ENCODE measurements at regions not wholly inside any gene's neighbourhood (a gene's known extent, or its start where the extent isn't known, plus 50 kb on each side); places are given as distances from the start of the nearest gene placed in this dataset.
"Not testable (repeated sequence)": the region's sequence is repeated elsewhere in the genome, so short reads cannot be mapped to it uniquely, and the experiment has no call there.

GRCh38 chr13:64540976-64541375, 2689.2 kb downstream of the PCDH9 start:
- DNase-seq (ENCODE audit: low read depth in 2 of 2) = no peak

DNA sequence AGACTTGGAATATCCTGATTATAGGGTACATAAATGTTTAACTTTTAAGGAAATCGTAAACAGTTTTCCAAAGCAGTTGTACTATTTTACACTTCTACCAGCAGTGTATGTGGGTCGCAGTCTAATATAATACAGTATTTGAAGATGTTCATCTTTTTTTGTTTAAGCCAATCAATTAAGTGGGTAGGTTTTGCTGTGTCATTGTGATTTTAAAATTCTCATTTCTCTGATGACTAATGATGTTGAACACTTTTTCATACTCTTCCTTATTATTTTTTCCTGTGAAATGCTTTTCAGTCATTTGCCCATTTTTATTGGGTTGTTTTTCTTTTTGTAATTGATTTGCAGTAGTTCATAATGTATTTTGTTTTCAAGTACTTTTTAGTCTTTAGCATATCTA, 2689.7 kb downstream of the PCDH9 start:
- DNase-seq (ENCODE audit: low read depth in 2 of 2) = no peak

DNA sequence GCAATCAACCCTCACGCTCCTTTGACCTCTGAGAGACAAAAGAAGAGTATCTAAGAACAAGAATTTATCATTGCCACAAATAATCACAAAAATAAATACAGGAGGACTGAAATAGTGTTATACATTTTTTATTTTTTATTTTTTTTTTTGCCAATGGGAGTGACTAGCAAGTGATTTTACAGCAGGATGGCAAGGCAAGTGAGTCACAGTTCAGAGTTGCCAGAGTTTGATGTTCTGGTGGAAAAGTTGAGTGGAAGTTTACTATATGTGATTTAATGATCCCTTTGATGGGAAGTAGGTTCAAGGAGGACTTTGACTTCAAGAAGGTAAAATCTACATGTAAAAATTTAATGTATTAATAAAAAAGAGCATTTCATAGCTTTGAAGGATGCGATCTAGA, 2691.4 kb downstream of the PCDH9 start:
- no peak for DNase-seq (ENCODE audit: low read depth in 2 of 2)

DNA sequence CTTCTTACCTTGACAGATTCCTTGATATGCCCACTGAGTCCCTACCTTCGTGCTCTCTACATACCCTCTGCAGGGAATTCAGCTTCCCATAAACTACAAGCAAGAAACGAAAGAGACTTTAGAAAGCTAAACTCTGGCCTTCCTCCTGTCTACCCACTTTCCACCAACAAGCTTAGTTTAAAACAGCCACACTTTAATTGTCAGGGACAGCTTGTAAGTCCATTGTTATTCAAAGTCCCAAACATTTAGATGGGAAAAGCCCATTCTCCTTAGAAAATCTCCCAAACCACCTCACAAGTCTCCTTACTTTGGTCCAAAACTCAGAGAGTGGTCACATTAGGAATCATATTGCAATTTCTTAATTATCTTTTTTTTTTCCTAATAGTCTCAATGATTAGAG, 2695.8 kb downstream of the PCDH9 start:
- no peak for DNase-seq (ENCODE audit: low read depth in 2 of 2)

- no peak for DNase-seq (ENCODE audit: low read depth in 2 of 2)
Measured at GRCh38 chr13:64531400-64531799, 2698.7 kb downstream of the PCDH9 start.

DNA sequence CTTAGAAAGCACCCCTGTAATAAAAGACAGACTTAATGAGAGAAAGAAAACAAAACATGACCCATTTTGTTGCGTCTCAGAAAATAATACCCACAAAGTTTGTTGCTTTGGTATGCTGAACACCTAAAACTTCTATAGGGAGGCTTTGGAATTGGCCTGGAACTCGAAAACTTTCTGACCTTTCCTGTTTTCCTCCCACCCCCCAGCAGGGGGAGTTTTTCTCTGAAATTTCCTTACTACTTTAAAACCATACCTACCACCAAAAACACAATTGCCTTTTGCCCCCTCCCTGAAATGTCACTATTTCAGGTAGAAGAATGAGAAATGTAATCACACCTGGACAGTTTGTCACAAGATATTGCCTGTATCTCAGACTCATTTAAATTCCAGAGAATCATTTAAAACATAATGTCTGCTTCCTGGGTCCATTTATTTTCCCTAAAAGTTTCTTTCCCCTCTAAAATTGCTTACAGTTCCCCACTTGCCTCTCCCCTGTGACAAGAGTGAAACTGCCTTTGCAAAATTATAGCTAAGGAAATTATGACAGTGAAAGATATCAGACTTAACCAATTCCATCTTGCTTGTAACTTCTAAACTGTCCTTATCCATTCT, 2700.2 kb downstream of the PCDH9 start:
- DNase-seq (ENCODE audit: low read depth in 2 of 2) = no peak

GRCh38 chr13:64528838-64529237, 2701.3 kb downstream of the PCDH9 start:
- DNase-seq (ENCODE audit: low read depth in 2 of 2) = no peak

- no peak for DNase-seq (ENCODE audit: low read depth in 2 of 2)
Measured at GRCh38 chr13:64527561-64527960, 2702.6 kb downstream of the PCDH9 start.

DNA sequence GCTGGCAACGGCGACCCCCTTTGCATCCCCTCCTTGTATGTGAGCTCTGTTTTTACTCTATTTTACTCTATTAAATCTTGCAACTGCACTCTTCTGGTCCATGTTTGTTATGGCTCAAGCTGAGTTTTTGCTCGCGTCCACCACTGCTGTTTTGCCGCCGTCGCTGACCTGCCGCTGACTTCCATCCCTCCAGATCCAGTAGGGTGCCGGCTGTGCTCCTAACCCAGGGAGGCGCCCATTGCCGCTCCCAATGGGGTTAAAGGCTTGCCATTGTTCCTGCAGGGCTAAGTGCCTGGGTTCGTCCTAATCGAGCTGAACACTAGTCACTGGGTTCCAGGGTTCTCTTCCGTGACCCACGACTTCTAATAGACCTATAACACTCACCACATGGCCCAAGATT, 2704.4 kb downstream of the PCDH9 start:
- no peak for DNase-seq (ENCODE audit: low read depth in 2 of 2)

- DNase-seq (ENCODE audit: low read depth in 2 of 2) = no peak
Measured at GRCh38 chr13:64510747-64511146, 2719.4 kb downstream of the PCDH9 start.

DNA sequence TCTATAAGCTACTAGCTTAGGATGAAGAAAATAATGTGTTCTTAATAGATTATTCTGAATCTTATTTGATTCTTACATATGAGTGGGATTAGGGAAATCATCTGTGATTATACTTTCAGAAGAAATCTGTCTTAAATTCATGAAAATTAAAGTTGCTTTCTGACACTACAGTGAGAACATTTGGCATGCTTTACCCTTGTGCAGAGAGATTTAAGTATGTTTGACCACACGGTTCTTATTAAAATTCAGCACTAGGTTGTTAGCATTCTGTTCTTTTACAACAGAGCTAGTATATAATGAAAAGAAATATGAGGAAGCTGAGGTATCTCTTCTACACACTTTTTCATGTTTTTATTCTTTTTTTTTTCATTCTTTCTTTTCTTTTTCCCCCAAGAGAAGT, 2723.9 kb downstream of the PCDH9 start:
- no peak for DNase-seq (ENCODE audit: low read depth in 2 of 2)

GRCh38 chr13:64505336-64505910, 2724.7 kb downstream of the PCDH9 start:
- no peak for DNase-seq (ENCODE audit: low read depth in 2 of 2)

GRCh38 chr13:64488731-64489130, 2741.4 kb downstream of the PCDH9 start:
- no peak for DNase-seq (ENCODE audit: low read depth in 2 of 2)

DNA sequence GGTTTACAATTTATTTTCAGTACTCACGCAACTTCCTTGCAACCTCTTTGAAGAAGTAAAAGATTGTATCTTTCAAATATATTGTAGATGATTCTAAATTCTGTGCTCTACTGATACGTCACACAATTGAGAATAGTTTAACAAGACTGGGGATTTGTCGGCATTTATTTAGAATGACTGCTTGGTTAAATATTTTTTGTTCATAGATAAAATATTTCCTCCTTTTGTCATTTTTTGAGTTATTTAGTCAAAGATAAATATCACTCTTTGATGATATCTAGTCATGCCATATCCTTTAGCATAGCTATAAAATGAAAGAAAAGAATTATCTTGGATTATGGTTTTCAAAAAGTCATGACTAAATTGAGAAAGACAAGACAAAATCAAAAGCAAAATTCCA, 2747.8 kb downstream of the PCDH9 start:
- no peak for DNase-seq (ENCODE audit: low read depth in 2 of 2)

- DNase-seq (ENCODE audit: low read depth in 2 of 2) = no peak
Measured at GRCh38 chr13:64480672-64481071, 2749.5 kb downstream of the PCDH9 start.

DNA sequence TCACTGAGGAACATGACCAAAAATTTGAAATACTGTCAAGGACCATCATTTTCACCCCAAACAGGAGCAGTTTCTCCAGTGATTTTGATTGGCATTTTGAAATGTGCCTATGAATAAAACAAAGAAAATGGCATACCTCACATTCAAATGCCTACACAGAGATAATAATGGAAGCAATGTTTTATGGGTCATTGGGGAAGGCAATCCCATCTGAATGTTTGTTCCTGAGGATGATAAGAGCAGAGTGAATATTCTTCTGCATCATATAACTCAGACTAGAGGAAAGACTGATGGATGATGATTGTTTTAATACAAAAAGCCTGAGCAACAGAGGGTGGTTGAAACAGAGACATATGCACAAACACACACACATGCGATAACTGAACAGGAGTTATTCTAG, 2749.9 kb downstream of the PCDH9 start:
- no peak for DNase-seq (ENCODE audit: low read depth in 2 of 2)

- DNase-seq (ENCODE audit: low read depth in 2 of 2) = no peak
Measured at GRCh38 chr13:64477146-64477545, 2753.0 kb downstream of the PCDH9 start.

DNA sequence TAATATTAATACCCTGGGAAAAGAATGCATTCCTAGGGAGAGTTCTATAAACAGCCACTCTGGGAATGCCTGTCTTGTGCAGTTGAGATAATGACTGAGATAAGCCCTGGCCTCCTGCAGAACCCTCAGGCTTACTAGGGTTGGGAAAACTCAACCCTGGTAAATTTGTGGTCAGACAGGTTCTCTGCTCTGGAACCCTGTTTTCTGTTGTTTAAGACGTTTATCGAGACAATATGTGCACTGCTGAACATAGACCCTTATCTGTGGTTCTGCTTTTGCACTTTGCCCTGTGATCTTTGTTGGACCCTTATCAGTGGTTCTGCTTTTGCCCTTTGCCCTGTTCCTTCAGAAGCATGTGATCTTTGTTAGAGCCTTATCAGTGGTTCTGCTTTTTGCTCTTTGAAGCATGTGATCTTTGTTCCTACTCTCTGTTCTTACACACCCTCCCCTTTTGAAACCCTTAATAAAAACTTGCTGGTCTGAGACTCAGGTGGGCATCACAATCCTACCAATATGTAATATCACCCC, 2754.0 kb downstream of the PCDH9 start:
- not testable (repeated sequence) for DNase-seq (ENCODE audit: low read depth in 2 of 2)

GRCh38 chr13:64471916-64472315, 2758.2 kb downstream of the PCDH9 start:
- DNase-seq (ENCODE audit: low read depth in 2 of 2) = no peak

- no peak for DNase-seq (ENCODE audit: low read depth in 2 of 2)
Measured at GRCh38 chr13:64470751-64471150, 2759.4 kb downstream of the PCDH9 start.

GRCh38 chr13:64459778-64460177, 2770.4 kb downstream of the PCDH9 start:
- DNase-seq (ENCODE audit: low read depth in 2 of 2) = no peak

DNA sequence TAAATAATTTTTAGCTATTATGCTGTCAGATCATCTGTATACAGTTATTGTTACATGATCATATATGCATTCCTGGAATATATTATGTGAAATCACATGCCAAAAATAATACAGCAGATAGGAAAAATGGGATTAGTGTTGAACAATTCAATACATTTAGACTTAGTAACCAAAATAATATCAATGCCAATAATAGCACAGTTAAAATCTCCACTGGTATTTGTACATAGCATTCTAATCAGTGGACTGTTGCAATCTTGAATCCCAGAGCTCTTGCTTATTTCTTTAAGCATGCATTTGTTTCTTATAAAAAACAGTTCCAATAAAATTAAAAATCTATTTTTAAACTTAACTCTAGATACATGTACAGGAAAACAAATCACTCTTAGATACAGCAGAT, 2772.2 kb downstream of the PCDH9 start:
- no peak for DNase-seq (ENCODE audit: low read depth in 2 of 2)

DNA sequence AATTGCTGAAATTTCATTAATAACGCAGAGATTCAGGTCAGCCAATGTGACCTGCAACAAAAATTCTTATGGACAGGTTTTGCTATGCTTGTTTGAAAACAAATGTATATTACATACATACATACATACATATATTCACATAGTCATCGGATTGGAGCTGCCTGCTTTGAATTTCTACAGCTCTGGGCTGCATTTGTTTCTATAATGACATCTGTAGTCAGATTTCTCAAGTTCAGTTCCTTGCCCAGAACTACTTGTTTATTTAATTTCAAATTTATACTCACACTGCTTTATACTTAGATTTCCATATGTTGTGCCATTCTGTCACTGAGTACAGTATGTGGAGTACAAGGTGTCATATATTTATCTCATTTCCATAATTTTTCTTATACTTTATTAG, 2775.0 kb downstream of the PCDH9 start:
- DNase-seq (ENCODE audit: low read depth in 2 of 2) = no peak

DNA sequence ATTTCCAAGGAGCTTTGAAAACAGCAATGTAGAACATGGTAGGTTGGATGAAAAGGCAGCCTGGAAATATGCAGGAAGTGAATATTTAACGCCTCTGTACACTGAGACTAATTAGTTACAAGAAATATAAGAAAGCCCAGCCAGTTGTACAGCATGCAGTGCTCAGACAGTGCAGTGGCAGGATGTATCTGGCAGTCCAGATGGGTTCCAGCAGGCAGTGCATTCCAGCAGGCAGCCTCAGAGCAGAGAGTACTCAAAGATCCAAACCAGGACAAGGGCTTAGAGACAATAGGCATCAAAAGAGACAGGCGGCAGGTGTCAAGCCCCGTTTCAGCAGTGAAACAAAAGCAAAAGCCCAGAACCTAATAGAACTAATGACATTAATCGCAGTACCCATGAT, 2776.3 kb downstream of the PCDH9 start:
- no peak for DNase-seq (ENCODE audit: low read depth in 2 of 2)
